Breast epithelium (tissue), 4 donors: ENCODE measurements at regions not wholly inside any gene's neighbourhood (a gene's known extent, or its start where the extent isn't known, plus 50 kb on each side); places are given as distances from the start of the nearest gene placed in this dataset.

Experiments used
- DNase-seq, 2 donors: peaks; one replicate each; pipeline ENCODE4 v3.0.0-alpha.2; 2019; ENCODE audit warnings: low spot score in 2 of 2
- H3K27ac ChIP-seq, 2 donors: fragments of 200-600 bp; sonication (generic) in 1 of 2; one replicate each; pipeline ENCODE4 v1.5.1; 2016 to 2019; ENCODE audit warnings: mild to moderate bottlenecking in 1 of 2
- H3K27me3 ChIP-seq, 2 donors: fragments of 200-600 bp; sonication (generic) in 1 of 2; one replicate each; pipeline versions ENCODE4 v1.5.1 to v1.6.0; 2017 to 2019; ENCODE audit warnings: control low read depth in 1 of 2, mild to moderate bottlenecking in 1 of 2
- H3K36me3 ChIP-seq: fragments of 200-600 bp; one replicate; pipeline ENCODE4 v1.5.1; 2019
- H3K4me1 ChIP-seq, 2 donors: fragments of 200-600 bp; sonication (generic); one replicate each; pipeline ENCODE4 v1.5.1; 2016 to 2019; ENCODE audit warnings: control low read depth in 1 of 2
- H3K4me3 ChIP-seq, 3 donors: fragments of 200-600 bp; sonication (generic); 1 replicate in 2 of 3; 2 replicates in 1 of 3; pipeline ENCODE4 v1.5.1; 2016 to 2019; ENCODE audit warnings: mild to moderate bottlenecking in 3 of 3, moderate library complexity in 2 of 3
- H3K9me3 ChIP-seq, 2 donors: fragments of 200-600 bp; sonication (generic) in 1 of 2; one replicate each; pipeline ENCODE4 v1.5.1; 2016 to 2019; ENCODE audit warnings: control low read depth in 1 of 2
- POLR2A ChIP-seq: fragments of 450-650 bp; IDR thresholded peaks from one replicate; pipeline ENCODE4 v1.6.1; 2016; ENCODE audit warnings: antibody characterized with exemption, mild to moderate bottlenecking, moderate library complexity
- POLR2AphosphoS5 ChIP-seq, 3 donors: sonication (generic); formaldehyde crosslinking; IDR thresholded peaks; one replicate each; pipeline ENCODE4 v1.6.1; 2017; ENCODE audit warnings: antibody characterized with exemption in 3 of 3
- intact Hi-C: fragments of 100-400 bp; cut with DNase I; formaldehyde crosslinking; loops from one replicate; pipeline ENCODE4 v1.15.1; 2023; ENCODE audit warnings: low total_unique reads
- TF ChIP-seq, protein P1 (sequence below), 3 donors: fragments of 450-650 bp; IDR thresholded peaks; one replicate each; pipeline ENCODE4 v1.5.1; 2016 to 2017; ENCODE audit warnings: antibody characterized with exemption in 3 of 3, mild to moderate bottlenecking in 3 of 3, moderate library complexity in 3 of 3

DNA sequence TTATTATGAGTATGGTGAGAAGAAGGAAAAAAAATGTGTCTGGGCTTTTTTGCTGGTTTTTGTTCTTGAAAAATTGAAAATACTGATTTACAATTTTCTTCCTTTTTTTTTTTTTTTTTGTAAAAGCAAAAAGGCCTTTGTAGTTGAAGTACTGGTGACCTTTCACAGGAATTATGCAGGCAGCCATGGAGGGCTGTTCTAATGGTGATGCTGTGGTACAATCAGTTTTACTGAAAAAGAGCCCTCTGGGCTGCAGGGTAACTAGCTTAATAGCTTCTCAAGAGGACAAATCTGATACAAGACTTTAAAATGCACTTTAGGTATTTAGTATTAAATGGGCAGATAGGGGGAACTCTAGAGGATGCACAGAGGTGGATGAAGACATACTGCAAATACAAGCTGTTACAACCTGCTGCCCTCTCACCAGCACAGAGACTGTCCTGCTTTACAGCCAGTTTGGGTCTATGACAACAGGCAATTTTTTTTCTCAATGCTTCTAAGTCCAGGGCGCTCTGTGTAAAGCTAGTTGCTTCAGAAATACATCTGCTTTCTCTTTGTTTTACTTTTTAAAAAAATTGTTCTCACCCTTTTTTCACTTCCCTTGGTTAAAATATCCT, 61.6 kb upstream of the HS3ST5 start:
- Histone ChIP-seq H3K36me3 (no peaks in the 10 kb centered on the region), H3K4me3 (no peak overlapping the region), H3K27ac (no peak overlapping the region), H3K4me1 (no peaks in the 10 kb centered on the region), H3K27me3 (no peaks in the 10 kb centered on the region), H3K9me3 (no peaks in the 10 kb centered on the region)
- intact Hi-C loops = no loop called here
- TF ChIP-seq, protein P1, sequence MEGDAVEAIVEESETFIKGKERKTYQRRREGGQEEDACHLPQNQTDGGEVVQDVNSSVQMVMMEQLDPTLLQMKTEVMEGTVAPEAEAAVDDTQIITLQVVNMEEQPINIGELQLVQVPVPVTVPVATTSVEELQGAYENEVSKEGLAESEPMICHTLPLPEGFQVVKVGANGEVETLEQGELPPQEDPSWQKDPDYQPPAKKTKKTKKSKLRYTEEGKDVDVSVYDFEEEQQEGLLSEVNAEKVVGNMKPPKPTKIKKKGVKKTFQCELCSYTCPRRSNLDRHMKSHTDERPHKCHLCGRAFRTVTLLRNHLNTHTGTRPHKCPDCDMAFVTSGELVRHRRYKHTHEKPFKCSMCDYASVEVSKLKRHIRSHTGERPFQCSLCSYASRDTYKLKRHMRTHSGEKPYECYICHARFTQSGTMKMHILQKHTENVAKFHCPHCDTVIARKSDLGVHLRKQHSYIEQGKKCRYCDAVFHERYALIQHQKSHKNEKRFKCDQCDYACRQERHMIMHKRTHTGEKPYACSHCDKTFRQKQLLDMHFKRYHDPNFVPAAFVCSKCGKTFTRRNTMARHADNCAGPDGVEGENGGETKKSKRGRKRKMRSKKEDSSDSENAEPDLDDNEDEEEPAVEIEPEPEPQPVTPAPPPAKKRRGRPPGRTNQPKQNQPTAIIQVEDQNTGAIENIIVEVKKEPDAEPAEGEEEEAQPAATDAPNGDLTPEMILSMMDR (IDR thresholded peaks at IDR 0.05) = no peak
- no peak for TF ChIP-seq POLR2A
- TF ChIP-seq POLR2AphosphoS5 (IDR thresholded peaks at IDR 0.05) = no peak
- no peak for DNase-seq

DNA sequence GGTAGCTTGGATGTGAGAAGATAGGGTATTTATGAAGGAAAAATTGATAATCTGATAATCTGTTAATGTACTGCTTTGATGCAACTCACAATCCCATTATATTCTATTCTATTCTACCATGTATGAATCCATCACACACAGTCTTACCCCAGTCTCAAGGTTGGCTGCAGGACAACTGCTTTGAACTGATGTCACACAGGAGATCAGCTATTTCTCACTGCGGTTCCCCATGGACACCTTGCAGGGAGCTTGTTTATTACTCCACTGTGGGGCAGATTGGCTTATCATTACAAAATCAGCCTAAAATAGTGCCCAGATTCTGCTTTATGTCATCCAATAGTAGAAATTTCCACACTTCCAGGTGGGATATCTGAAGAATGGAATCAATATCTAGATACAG, 61.0 kb upstream of the HS3ST5 start:
- no peak overlapping the region for H3K27ac ChIP-seq
- intact Hi-C loops = no loop called here

DNA sequence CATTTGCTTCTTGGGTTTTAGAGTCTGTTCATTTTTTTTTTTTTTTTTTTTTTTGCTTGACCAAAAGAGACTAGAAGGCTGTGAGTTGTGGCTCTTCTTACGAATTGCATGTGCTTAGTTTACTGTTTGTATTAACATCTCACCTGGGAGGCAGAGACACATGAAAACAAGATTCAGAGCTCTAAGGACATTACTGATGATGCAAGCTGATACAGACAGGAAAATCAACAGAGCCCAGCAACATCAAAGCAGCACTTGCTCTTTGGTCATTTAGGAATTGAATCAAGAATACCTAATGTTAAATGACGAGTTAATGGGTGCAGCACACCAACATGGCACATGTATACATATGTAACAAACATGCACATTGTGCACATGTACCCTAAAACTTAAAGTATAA, 55.7 kb upstream of the HS3ST5 start:
- no peak overlapping the region for H3K4me3 ChIP-seq
- H3K4me1 ChIP-seq = no peaks in the 10 kb centered on the region
- no peaks in the 10 kb centered on the region for H3K9me3 ChIP-seq
- H3K27ac ChIP-seq = no peak overlapping the region
- intact Hi-C loops = no loop called here
- TF ChIP-seq, protein P1 (IDR thresholded peaks at IDR 0.05) = no peak
- no peak for TF ChIP-seq POLR2A
- TF ChIP-seq POLR2AphosphoS5 (IDR thresholded peaks at IDR 0.05) = no peak
- H3K36me3 ChIP-seq = no peaks in the 10 kb centered on the region
- DNase-seq = no peak
- H3K27me3 ChIP-seq = no peaks in the 10 kb centered on the region

More for the DNA sequence above, 61.0 kb upstream of the HS3ST5 start:
- TF ChIP-seq POLR2A = no peak
- TF ChIP-seq, protein P1 (IDR thresholded peaks at IDR 0.05) = no peak
- Histone ChIP-seq H3K36me3 (no peaks in the 10 kb centered on the region), H3K27me3 (no peaks in the 10 kb centered on the region), H3K4me3 (no peak overlapping the region), H3K9me3 (no peaks in the 10 kb centered on the region), H3K4me1 (no peaks in the 10 kb centered on the region)
- no peak for DNase-seq
